ENCODE measurements at regions not wholly inside any gene's neighbourhood (a gene's known extent, or its start where the extent isn't known, plus 50 kb on each side); places are given as distances from the start of the nearest gene placed in this dataset.
"Not testable (repeated sequence)": the region's sequence is repeated elsewhere in the genome, so short reads cannot be mapped to it uniquely, and the experiment has no call there.

- no peak for DNase-seq
Measured at GRCh38 chr17:54372069-54372749, 528.4 kb upstream of the TOM1L1 start.

- no peak for DNase-seq
Measured at GRCh38 chr17:54373970-54374369, 526.7 kb upstream of the TOM1L1 start.

GRCh38 chr17:54376409-54376808, 524.2 kb upstream of the TOM1L1 start:
- not testable (repeated sequence) for DNase-seq

GRCh38 chr17:54381482-54381881, 519.2 kb upstream of the TOM1L1 start:
- DNase-seq, result no peak

GRCh38 chr17:54404259-54404658, 496.4 kb upstream of the TOM1L1 start:
- DNase-seq, result no peak

DNA sequence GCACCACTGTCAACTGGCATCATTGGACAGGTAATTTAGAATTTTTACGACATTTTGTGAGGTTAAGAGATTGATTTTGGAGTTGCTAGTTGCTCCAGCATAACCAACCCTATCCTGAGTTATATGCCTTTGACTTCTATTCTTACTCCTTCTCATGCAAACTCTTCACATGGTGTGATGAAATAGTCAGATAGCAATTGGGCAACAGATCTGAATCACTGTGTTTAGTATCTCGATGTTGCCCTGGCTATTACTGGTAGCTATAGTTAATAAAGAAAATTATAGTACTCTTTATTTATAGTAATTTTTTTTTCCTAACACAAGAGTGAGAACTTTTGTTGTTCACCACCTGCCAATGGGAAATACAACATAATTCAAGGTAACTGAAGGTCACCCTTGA, 494.8 kb upstream of the TOM1L1 start:
- DNase-seq, result no peak

DNA sequence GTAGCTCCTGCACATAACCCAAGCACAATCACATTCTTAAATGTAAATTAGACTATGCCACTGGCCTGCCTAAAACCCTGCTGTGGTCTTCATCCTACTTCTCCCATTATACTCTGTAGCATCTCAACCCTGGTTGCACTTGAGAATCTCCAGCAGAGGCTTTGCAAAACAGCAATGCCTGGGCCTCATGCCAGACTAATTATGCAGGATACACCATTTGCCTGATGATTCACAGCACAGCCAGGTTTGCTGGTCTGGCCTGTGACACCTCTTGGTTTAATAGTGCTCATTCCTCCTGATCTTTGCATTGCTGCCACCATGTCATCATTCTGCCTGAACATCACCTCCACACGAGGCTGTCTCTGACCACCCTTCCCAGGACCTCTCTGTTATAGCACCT, 491.9 kb upstream of the TOM1L1 start:
- DNase-seq, result no peak

DNA sequence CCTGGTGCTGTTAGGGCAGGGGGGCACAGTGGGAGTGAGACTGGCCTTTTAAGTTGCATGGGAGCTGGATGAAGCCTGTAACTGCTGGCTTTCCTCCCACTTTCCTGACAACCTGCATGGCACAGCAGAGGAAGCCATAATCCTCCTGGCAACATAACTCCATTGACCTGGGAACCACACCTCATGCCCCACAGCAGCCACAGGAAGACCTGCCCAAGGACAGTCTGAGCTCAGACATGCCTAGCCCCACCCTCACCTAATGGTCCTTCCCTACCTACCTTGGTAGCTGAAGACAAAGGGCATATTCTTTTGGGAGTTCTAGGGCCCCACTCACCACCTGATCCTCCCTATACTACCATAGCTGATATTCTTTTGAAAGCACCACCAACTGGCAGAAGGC, 482.2 kb upstream of the TOM1L1 start:
- no peak for DNase-seq

DNA sequence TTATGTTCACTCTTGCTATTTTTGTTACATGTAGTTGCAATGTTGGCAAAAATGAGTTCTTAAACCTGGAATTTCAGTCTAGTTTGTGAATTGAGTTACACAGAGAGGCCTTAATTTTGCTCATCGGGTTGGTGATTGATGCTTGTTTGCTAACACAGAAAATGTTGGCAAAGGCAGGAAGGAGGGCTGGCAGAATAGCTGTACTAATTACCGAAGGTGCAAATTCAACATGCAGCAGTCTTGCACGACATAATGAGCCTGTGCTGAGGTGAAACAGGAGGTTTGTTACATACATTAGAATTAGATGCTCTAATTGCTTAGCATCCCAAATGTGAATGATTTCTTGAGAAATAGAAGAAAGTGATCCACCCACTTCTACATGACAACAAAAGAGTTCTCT, 475.0 kb upstream of the TOM1L1 start:
- DNase-seq, result no peak

- DNase-seq, result no peak
Measured at GRCh38 chr17:54426296-54426886, 474.3 kb upstream of the TOM1L1 start.

DNA sequence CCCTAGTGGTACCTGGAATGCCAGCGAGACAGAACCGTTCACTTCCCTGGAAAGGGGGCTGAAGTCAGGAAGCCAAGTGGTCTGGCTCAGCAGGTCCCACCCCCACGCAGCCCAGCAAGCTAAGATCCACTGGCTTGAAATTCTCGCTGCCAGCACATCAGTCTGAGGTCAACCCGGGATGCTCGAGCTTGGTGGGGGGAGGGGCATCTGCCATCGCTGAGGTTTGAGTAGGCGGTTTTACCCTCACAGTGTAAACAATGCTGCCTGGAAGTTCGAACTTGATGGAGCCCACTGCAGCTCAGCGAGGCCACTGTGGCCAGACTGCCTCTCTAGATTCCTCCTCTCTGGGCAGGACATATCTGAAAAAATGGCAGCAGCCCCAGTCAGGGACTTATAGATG, 464.7 kb upstream of the TOM1L1 start:
- DNase-seq, result no peak

DNA sequence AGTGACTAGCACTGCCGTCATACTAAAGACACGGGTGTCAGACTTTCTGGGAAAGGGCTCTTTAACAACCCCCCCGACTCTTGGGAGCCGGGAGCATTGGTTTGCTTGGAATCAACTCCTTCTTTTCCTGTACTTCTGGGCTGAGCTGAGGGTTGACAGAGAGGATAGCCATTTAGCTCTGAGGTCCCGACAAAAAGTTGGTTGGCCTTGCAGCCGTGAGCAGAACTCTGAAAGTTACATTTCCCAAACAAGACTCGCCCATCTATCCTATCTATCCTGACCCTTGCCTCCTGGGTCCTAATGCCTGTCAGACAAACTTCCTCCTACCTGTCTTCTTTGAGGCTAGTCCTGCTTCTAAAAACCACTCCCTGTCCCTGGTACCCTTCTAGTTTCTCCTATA, 460.8 kb upstream of the TOM1L1 start:
- no peak for DNase-seq

- DNase-seq, result no peak
Measured at GRCh38 chr17:54451051-54451450, 449.6 kb upstream of the TOM1L1 start.

GRCh38 chr17:54452666-54453348, 447.8 kb upstream of the TOM1L1 start:
- DNase-seq, result no peak

DNA sequence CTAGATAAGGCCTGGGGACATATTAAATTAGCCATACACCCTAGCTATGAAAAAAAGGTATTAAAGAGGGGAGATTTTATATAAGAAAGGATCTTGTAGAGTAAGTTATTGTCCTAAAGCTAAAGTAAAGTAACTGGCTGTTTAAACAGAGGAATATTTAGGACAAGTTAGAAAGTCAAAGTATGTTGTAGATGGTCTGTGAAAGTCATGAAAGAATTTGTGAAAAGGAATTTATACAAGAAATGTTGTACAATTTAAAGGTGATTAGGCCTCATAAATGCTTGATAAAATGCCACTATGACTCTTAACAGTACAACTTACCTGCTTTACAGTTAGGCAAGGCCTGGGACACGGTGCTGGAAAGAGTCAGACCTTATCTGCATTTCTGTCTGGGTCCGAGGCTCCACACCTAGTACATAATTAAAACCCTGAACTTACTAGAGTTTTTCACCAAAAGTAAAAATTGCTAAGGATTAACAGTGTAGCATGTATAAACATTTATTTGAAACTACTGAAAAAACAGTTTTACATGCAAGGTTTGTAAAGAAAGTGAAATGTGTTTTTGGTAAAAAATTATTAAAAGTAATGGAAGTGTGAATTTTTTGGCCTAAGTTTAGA, 445.3 kb upstream of the TOM1L1 start:
- DNase-seq, result no peak

DNA sequence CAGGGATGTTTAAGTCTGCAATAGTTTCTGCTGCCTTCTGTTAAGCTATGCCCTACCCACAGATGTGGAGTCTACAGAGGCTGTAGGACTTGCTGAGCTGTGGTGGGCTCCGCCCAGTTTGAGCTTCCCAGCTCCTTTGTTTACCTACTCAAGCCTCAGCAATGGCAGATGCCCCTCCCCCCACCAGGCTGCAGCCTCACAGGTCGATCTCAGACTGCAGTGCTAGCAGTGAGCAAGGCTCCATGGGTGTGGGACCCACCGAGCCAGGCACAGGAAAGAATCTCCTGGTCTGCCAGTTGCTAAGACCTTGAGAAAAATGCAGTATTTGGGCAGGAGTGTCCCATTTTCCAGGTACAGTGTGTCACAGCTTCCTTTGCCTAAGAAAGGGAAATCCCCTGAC, 435.2 kb upstream of the TOM1L1 start:
- not testable (repeated sequence) for DNase-seq

DNA sequence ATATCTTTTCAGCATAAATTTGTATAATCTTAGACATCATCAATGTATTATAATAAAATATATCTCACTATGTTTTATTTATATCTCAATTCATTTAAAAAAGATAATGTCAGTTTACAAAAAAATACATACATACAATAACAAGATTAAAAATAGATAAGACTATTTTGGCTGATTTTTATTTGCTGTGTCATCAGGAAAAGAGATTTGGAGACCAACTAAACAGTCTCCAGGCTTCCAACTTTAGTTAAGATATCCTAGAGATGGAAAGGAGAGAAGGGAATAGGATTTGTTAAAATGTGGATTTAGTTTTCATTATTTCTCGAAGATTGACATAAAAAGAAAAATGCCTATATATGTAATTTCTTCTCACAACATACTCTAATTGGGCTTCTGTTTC, 433.8 kb upstream of the TOM1L1 start:
- DNase-seq, result no peak

- no peak for DNase-seq
Measured at GRCh38 chr17:54482843-54483242, 417.8 kb upstream of the TOM1L1 start.

- DNase-seq, result no peak
Measured at GRCh38 chr17:54493691-54494090, 407.0 kb upstream of the TOM1L1 start.

- no peak for DNase-seq
Measured at GRCh38 chr17:54494721-54495715, 405.6 kb upstream of the TOM1L1 start.

GRCh38 chr17:54505404-54505803, 395.2 kb upstream of the TOM1L1 start:
- DNase-seq, result no peak

GRCh38 chr17:54518706-54519105, 381.9 kb upstream of the TOM1L1 start:
- no peak for DNase-seq

GRCh38 chr17:54521137-54521536, 379.5 kb upstream of the TOM1L1 start:
- no peak for DNase-seq

All from activated CD4-positive, alpha-beta T cell treated with anti-CD3 and anti-CD28 coated beads for 48 hours (primary cell).